ENCODE measurements at regions not wholly inside any gene's neighbourhood (a gene's known extent, or its start where the extent isn't known, plus 50 kb on each side); places are given as distances from the start of the nearest gene placed in this dataset.

DNA sequence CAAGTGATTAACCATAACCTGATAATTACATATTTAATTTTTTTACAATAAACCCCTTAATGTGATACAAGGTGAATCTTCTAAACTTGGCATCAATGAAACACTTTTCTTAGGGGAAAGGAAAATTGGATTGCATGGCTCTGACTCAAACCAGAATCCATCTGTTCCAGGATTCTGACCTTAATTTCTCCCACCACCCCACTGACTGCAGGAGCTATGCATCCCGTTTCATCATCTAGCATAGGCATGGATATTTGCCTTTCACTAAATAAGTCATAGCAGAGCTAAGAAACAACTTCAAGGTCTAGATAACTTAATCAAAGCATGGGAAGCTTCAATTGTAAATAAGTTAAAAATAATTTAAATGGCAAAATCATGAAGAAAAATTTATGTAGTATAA is 156.3 kb downstream of the BTC start:
- TF ChIP-seq, protein P1, sequence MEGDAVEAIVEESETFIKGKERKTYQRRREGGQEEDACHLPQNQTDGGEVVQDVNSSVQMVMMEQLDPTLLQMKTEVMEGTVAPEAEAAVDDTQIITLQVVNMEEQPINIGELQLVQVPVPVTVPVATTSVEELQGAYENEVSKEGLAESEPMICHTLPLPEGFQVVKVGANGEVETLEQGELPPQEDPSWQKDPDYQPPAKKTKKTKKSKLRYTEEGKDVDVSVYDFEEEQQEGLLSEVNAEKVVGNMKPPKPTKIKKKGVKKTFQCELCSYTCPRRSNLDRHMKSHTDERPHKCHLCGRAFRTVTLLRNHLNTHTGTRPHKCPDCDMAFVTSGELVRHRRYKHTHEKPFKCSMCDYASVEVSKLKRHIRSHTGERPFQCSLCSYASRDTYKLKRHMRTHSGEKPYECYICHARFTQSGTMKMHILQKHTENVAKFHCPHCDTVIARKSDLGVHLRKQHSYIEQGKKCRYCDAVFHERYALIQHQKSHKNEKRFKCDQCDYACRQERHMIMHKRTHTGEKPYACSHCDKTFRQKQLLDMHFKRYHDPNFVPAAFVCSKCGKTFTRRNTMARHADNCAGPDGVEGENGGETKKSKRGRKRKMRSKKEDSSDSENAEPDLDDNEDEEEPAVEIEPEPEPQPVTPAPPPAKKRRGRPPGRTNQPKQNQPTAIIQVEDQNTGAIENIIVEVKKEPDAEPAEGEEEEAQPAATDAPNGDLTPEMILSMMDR (IDR thresholded peaks at IDR 0.05) = no peak
- TF ChIP-seq POLR2A (IDR thresholded peaks at IDR 0.05) = no peak

All from heart left ventricle (tissue), 13 donors.